ENCODE measurements at regions not wholly inside any gene's neighbourhood (a gene's known extent, or its start where the extent isn't known, plus 50 kb on each side); places are given as distances from the start of the nearest gene placed in this dataset.

DNA sequence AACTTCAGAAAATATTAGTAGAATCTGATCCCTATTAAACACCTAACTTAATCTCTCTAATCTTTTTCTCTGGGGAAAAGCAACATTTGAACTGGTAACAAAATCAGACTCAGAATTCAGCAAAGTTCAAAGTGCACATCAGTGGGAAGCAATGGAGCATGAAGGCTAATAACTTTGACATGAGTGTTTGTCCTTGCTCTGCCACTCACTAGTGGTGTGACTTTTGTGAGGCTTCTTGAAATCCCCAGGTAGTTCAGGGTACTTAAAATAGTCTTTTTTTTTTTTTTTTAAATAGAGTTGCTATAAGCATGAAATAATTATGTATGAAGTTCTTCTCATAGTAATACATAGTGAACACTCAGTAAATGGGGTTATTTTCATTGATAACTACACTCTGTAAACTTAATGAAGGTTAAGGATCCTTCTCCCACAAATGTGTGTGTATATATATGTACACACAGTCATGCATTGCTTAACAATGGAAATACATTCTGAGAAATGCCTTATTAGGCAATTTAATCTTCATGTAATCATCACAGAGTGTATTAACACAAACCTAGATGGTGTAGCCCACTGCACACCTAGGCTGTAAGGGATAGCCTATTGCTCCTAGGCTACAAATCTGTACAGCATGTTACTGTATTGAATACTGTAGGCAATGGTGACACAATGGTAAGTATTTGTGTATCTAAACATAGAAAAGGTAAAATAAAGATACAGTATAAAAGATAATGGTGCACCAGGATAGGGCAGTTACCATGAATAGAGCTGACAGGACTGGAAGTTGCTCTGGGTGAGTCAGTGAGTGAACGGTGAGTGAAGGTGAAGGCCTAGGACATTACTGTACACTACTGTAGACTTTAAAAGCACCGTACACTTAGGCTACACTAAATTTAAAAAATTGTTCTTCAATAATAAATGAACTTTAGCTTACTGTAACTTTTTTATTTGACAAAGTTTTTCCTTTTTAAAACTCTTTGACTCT, 73.3 kb upstream of the HMHB1 start:
- TF ChIP-seq, protein P1, sequence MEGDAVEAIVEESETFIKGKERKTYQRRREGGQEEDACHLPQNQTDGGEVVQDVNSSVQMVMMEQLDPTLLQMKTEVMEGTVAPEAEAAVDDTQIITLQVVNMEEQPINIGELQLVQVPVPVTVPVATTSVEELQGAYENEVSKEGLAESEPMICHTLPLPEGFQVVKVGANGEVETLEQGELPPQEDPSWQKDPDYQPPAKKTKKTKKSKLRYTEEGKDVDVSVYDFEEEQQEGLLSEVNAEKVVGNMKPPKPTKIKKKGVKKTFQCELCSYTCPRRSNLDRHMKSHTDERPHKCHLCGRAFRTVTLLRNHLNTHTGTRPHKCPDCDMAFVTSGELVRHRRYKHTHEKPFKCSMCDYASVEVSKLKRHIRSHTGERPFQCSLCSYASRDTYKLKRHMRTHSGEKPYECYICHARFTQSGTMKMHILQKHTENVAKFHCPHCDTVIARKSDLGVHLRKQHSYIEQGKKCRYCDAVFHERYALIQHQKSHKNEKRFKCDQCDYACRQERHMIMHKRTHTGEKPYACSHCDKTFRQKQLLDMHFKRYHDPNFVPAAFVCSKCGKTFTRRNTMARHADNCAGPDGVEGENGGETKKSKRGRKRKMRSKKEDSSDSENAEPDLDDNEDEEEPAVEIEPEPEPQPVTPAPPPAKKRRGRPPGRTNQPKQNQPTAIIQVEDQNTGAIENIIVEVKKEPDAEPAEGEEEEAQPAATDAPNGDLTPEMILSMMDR (IDR thresholded peaks at IDR 0.05) = no peak
- Mint-ChIP-seq H3K36me3 (no peaks in the 10 kb centered on the region), H3K27me3 (ENCODE audit: low read depth in 3 of 3) (peaks cover 0 to 2% (median 2%) of the 10 kb centered on the region in 3 donors), H3K9me3 (peaks cover 0 to 3% (median 0%) of the 10 kb centered on the region in 7 donors), H3K4me3 (no peak overlapping the region), H3K4me1 (peaks cover 11% of the 10 kb centered on the region), H3K27ac (no peak overlapping the region)
- no peak overlapping the region for H3K4me3 ChIP-seq (replicated peaks in 1 of 3; ENCODE audit: low read depth in 2 of 3, low read length in 3 of 3)
- WGBS (ENCODE audit: insufficient coverage) = no CpG with 5 or more reads among the region's 2 CpGs
- H4K20me1 ChIP-seq (ENCODE audit: insufficient read depth, low read length) = no peaks in the 10 kb centered on the region
- no peak overlapping the region for H3K4me2 ChIP-seq (replicated peaks; ENCODE audit: extremely low read depth, low read length, poor library complexity, severe bottlenecking)
- H3K27ac ChIP-seq (ENCODE audit: low read depth in 1 of 2, low read length in 2 of 2) = no peak overlapping the region
- no peak for DNase-seq
- H3K36me3 ChIP-seq (replicated peaks in 1 of 2; ENCODE audit: control insufficient read depth in 1 of 2, insufficient read depth in 2 of 2, low read length in 2 of 2) = no peaks in the 10 kb centered on the region
- no peaks in the 10 kb centered on the region for H3K79me2 ChIP-seq (ENCODE audit: insufficient read depth, low read length)
- H3K9ac ChIP-seq (ENCODE audit: insufficient read depth, low read length, poor library complexity, severe bottlenecking) = no peak overlapping the region
- H3K4me1 ChIP-seq (ENCODE audit: control insufficient read depth in 1 of 2, insufficient read depth in 2 of 2, low read length in 2 of 2) = peaks cover 10 to 15% of the 10 kb centered on the region in 2 donors
- intact Hi-C loops (cut with micrococcal nuclease) = no loop called here
- no peaks in the 10 kb centered on the region for H3K27me3 ChIP-seq (ENCODE audit: control insufficient read depth in 2 of 2, insufficient read depth in 2 of 2, low read length in 2 of 2)
- no peak overlapping the region for H2AFZ ChIP-seq (ENCODE audit: insufficient read depth, low read depth, low read length, poor library complexity, severe bottlenecking)
- H3K9me3 ChIP-seq (replicated peaks in 1 of 2; ENCODE audit: control insufficient read depth in 1 of 2, insufficient read depth in 1 of 2, low read length in 2 of 2) = no peaks in the 10 kb centered on the region

DNA sequence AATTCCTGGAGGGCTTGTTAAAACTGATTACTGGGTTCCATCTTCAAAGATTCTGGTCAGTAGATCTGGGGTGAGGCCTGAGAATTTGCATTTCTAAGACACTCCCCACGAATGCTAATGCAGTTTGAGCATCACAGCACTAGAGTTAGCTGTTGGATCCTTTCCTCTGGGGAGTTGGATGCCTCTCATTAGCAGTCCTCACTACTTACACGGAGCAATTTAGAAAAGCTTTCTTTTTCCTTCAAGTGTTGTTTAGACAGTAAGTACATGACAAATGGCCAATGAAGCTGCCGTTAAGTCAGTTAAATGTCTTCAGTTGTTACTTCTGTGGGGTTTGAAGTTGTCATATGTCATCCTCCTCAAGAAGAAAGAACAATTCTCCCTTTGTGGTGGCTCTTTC, 74.9 kb upstream of the HMHB1 start:
- intact Hi-C loops (cut with micrococcal nuclease) = no loop called here
- no peaks in the 10 kb centered on the region for H3K9me3 ChIP-seq (replicated peaks in 1 of 2; ENCODE audit: control insufficient read depth in 1 of 2, insufficient read depth in 1 of 2, low read length in 2 of 2)
- H3K4me2 ChIP-seq (replicated peaks; ENCODE audit: extremely low read depth, low read length, poor library complexity, severe bottlenecking) = no peak overlapping the region
- Mint-ChIP-seq H3K9me3 (peaks cover 0 to 1% (median 0%) of the 10 kb centered on the region in 7 donors), H3K27me3 (ENCODE audit: low read depth in 3 of 3) (peaks cover 0 to 2% (median 0%) of the 10 kb centered on the region in 3 donors), H3K27ac (no peak overlapping the region), H3K36me3 (no peaks in the 10 kb centered on the region), H3K4me1 (peaks cover 11% of the 10 kb centered on the region), H3K4me3 (no peak overlapping the region)
- no CpG with 5 or more reads among the region's 3 CpGs for WGBS (ENCODE audit: insufficient coverage)
- H3K27me3 ChIP-seq (ENCODE audit: control insufficient read depth in 2 of 2, insufficient read depth in 2 of 2, low read length in 2 of 2) = no peaks in the 10 kb centered on the region
- DNase-seq = no peak
- no peaks in the 10 kb centered on the region for H3K36me3 ChIP-seq (replicated peaks in 1 of 2; ENCODE audit: control insufficient read depth in 1 of 2, insufficient read depth in 2 of 2, low read length in 2 of 2)
- no peaks in the 10 kb centered on the region for H3K79me2 ChIP-seq (ENCODE audit: insufficient read depth, low read length)
- H4K20me1 ChIP-seq (ENCODE audit: insufficient read depth, low read length) = no peaks in the 10 kb centered on the region
- no peak overlapping the region for H3K9ac ChIP-seq (ENCODE audit: insufficient read depth, low read length, poor library complexity, severe bottlenecking)
- peaks cover 10 to 15% of the 10 kb centered on the region in 2 donors for H3K4me1 ChIP-seq (ENCODE audit: control insufficient read depth in 1 of 2, insufficient read depth in 2 of 2, low read length in 2 of 2)
- no peak overlapping the region for H2AFZ ChIP-seq (ENCODE audit: insufficient read depth, low read depth, low read length, poor library complexity, severe bottlenecking)
- H3K4me3 ChIP-seq (replicated peaks in 1 of 3; ENCODE audit: low read depth in 2 of 3, low read length in 3 of 3) = no peak overlapping the region
- TF ChIP-seq, protein P1 (IDR thresholded peaks at IDR 0.05) = no peak
- H3K27ac ChIP-seq (ENCODE audit: low read depth in 1 of 2, low read length in 2 of 2) = no peak overlapping the region
